Pulmonary artery endothelial cell (primary cell): ENCODE measurements at regions not wholly inside any gene's neighbourhood (a gene's known extent, or its start where the extent isn't known, plus 50 kb on each side); places are given as distances from the start of the nearest gene placed in this dataset.

ENCODE experiments used
- DNase-seq: peaks from one replicate; pipeline ENCODE4 v3.0.0-alpha.2; 2011; ENCODE audit warnings: low read depth, low spot score

- DNase-seq = no peak
Observed at GRCh38 chr10:53009961-53010907, 237.7 kb upstream of the MBL2 start.

- DNase-seq = no peak
Observed at GRCh38 chr10:53007527-53007842, 234.9 kb upstream of the MBL2 start.

GRCh38 chr10:53006663-53007526 lies 234.3 kb upstream of the MBL2 start:
- no peak for DNase-seq

- no peak for DNase-seq
Observed at GRCh38 chr10:53005612-53006345, 233.2 kb upstream of the MBL2 start.

GRCh38 chr10:53003094-53003493 lies 230.5 kb upstream of the MBL2 start:
- no peak for DNase-seq

GRCh38 chr10:52999681-53000080 lies 227.1 kb upstream of the MBL2 start:
- DNase-seq = no peak

GRCh38 chr10:52999258-52999657 lies 226.7 kb upstream of the MBL2 start:
- DNase-seq = no peak

- DNase-seq = no peak
Observed at GRCh38 chr10:52997007-52997406, 224.4 kb upstream of the MBL2 start.

GRCh38 chr10:52994370-52994769 lies 221.8 kb upstream of the MBL2 start:
- no peak for DNase-seq

GRCh38 chr10:52993109-52993508 lies 220.5 kb upstream of the MBL2 start:
- no peak for DNase-seq

- DNase-seq = no peak
Observed at GRCh38 chr10:52992567-52992966, 220.0 kb upstream of the MBL2 start.

GRCh38 chr10:52988923-52989322 lies 216.3 kb upstream of the MBL2 start:
- no peak for DNase-seq

- DNase-seq = no peak
Observed at GRCh38 chr10:52986125-52986524, 213.5 kb upstream of the MBL2 start.

GRCh38 chr10:52984169-52984568 lies 211.6 kb upstream of the MBL2 start:
- no peak for DNase-seq

GRCh38 chr10:52979295-52979990 lies 206.9 kb upstream of the MBL2 start:
- DNase-seq = no peak

GRCh38 chr10:52977581-52977980 lies 205.0 kb upstream of the MBL2 start:
- DNase-seq = no peak

- DNase-seq = no peak
Observed at GRCh38 chr10:52967806-52968795, 195.5 kb upstream of the MBL2 start.

GRCh38 chr10:52966904-52967303 lies 194.3 kb upstream of the MBL2 start:
- no peak for DNase-seq

- DNase-seq = no peak
Observed at GRCh38 chr10:52965938-52966401, 193.4 kb upstream of the MBL2 start.

GRCh38 chr10:52965509-52965908 lies 192.9 kb upstream of the MBL2 start:
- DNase-seq = no peak
